CD4-positive, CD25-positive, alpha-beta regulatory T cell (primary cell): ENCODE measurements at regions not wholly inside any gene's neighbourhood (a gene's known extent, or its start where the extent isn't known, plus 50 kb on each side); places are given as distances from the start of the nearest gene placed in this dataset.

Experiments
- ATAC-seq, 2 donors: fragments of 150-1000 bp; cut with Tn5 transposase; one replicate each; pipeline ENCODE4 v1.10.0; 2021; ENCODE audit warnings: low read depth in 2 of 2, moderate number of reproducible peaks in 2 of 2, moderate library complexity in 1 of 2
- DNase-seq, 3 donors: peaks; one replicate each; pipeline versions ENCODE4 v3.0.0 to v3.0.0-alpha.2; 2012 to 2022; ENCODE audit warnings: mixed read lengths in 1 of 3
- H3K27ac ChIP-seq: one replicate; pipeline ENCODE4 v1.7.0; 2013; ENCODE audit warnings: mild to moderate bottlenecking, low read length; ENCODE audit not compliant: insufficient read depth, poor library complexity, severe bottlenecking
- H3K27me3 ChIP-seq: one replicate; pipeline ENCODE4 v1.7.0; 2013; ENCODE audit warnings: low read length; ENCODE audit not compliant: control insufficient read depth, insufficient read depth
- H3K36me3 ChIP-seq: one replicate; pipeline ENCODE4 v1.7.0; 2013; ENCODE audit warnings: mild to moderate bottlenecking, low read length, moderate library complexity; ENCODE audit not compliant: control insufficient read depth, insufficient read depth
- H3K4me1 ChIP-seq: 2 replicates; pipeline ENCODE4 v1.7.0; 2013; ENCODE audit warnings: mild to moderate bottlenecking, low read length; ENCODE audit not compliant: insufficient read depth, control insufficient read depth, poor library complexity, severe bottlenecking
- H3K4me3 ChIP-seq: one replicate; pipeline ENCODE4 v1.7.0; 2013; ENCODE audit warnings: low read depth, mild to moderate bottlenecking, low read length, moderate library complexity
- H3K9me3 ChIP-seq, 2 experiments: 1 replicate in 1 of 2; 2 replicates in 1 of 2; pipeline ENCODE4 v1.7.0; 2013; ENCODE audit warnings: low read length in 2 of 2, mild to moderate bottlenecking in 1 of 2, moderate library complexity in 1 of 2; ENCODE audit not compliant: control insufficient read depth in 2 of 2
- H3K27ac Mint-ChIP-seq, 3 donors: one replicate each; pipeline ENCODE4 v1.8.0; 2020 to 2022; ENCODE audit warnings: mild to moderate bottlenecking in 3 of 3, mixed read lengths in 3 of 3, moderate library complexity in 2 of 3
- H3K27me3 Mint-ChIP-seq: one replicate; pipeline ENCODE4 v1.8.0; 2022; ENCODE audit warnings: mild to moderate bottlenecking, mixed read lengths
- H3K36me3 Mint-ChIP-seq: one replicate; pipeline ENCODE4 v1.8.0; 2020; ENCODE audit warnings: mixed read lengths
- H3K4me1 Mint-ChIP-seq, 4 donors: one replicate each; pipeline ENCODE4 v1.8.0; 2020 to 2022; ENCODE audit warnings: mixed read lengths in 4 of 4, mild to moderate bottlenecking in 1 of 4
- H3K4me3 Mint-ChIP-seq, 4 donors: one replicate each; pipeline ENCODE4 v1.8.0; 2020 to 2022; ENCODE audit warnings: mild to moderate bottlenecking in 4 of 4, mixed read lengths in 4 of 4, moderate library complexity in 3 of 4
- H3K9me3 Mint-ChIP-seq, 7 donors: one replicate each; pipeline ENCODE4 v1.8.0; 2020 to 2022; ENCODE audit warnings: mixed read lengths in 7 of 7, mild to moderate bottlenecking in 3 of 7, moderate library complexity in 2 of 7

GRCh38 chr5:29387384-29387783 lies 1806.1 kb upstream of the CDH6 start:
- no peaks in the 10 kb centered on the region for H3K27me3 Mint-ChIP-seq
- Histone ChIP-seq H3K27ac (no peak overlapping the region), H3K27me3 (no peaks in the 10 kb centered on the region), H3K9me3 (peaks cover 0 to 28% of the 10 kb centered on the region in 2 experiments), H3K36me3 (no peaks in the 10 kb centered on the region), H3K4me1 (no peaks in the 10 kb centered on the region), H3K4me3 (no peak overlapping the region)
- H3K27ac Mint-ChIP-seq, result no peak overlapping the region
- no peaks in the 10 kb centered on the region for H3K36me3 Mint-ChIP-seq
- ATAC-seq, result no peak
- no peak for DNase-seq
- no peaks in the 10 kb centered on the region for H3K4me1 Mint-ChIP-seq
- H3K9me3 Mint-ChIP-seq, result peaks cover 6 to 38% (median 11%) of the 10 kb centered on the region in 7 donors
- H3K4me3 Mint-ChIP-seq, result no peak overlapping the region

- no peak overlapping the region for H3K4me3 ChIP-seq
- H3K36me3 ChIP-seq, result no peaks in the 10 kb centered on the region
- Mint-ChIP-seq H3K9me3 (peaks cover 3 to 45% (median 11%) of the 10 kb centered on the region in 7 donors), H3K4me1 (no peaks in the 10 kb centered on the region), H3K27me3 (no peaks in the 10 kb centered on the region), H3K4me3 (no peak overlapping the region), H3K27ac (no peak overlapping the region), H3K36me3 (no peaks in the 10 kb centered on the region)
- ATAC-seq (no peak), DNase-seq (no peak)
- no peaks in the 10 kb centered on the region for H3K27me3 ChIP-seq
- H3K4me1 ChIP-seq, result no peaks in the 10 kb centered on the region
- H3K9me3 ChIP-seq, result peaks cover 1 to 6% of the 10 kb centered on the region in 2 experiments
- no peak overlapping the region for H3K27ac ChIP-seq
Measured at GRCh38 chr5:29382780-29383179, 1810.7 kb upstream of the CDH6 start.

GRCh38 chr5:29380029-29380428 lies 1813.5 kb upstream of the CDH6 start:
- H3K4me3 ChIP-seq, result no peak overlapping the region
- ATAC-seq, result no peak
- H3K4me1 Mint-ChIP-seq, result no peaks in the 10 kb centered on the region
- H3K27ac ChIP-seq, result no peak overlapping the region
- DNase-seq, result no peak
- H3K9me3 Mint-ChIP-seq, result peaks cover 3 to 37% (median 8%) of the 10 kb centered on the region in 7 donors
- H3K4me3 Mint-ChIP-seq, result no peak overlapping the region
- peaks cover 1 to 6% of the 10 kb centered on the region in 2 experiments for H3K9me3 ChIP-seq
- H3K4me1 ChIP-seq, result no peaks in the 10 kb centered on the region
- H3K27ac Mint-ChIP-seq, result no peak overlapping the region
- H3K36me3 ChIP-seq, result no peaks in the 10 kb centered on the region
- no peaks in the 10 kb centered on the region for H3K27me3 Mint-ChIP-seq
- no peaks in the 10 kb centered on the region for H3K36me3 Mint-ChIP-seq
- no peaks in the 10 kb centered on the region for H3K27me3 ChIP-seq

- no peaks in the 10 kb centered on the region for H3K36me3 ChIP-seq
- no peak for ATAC-seq
- Mint-ChIP-seq H3K27me3 (no peaks in the 10 kb centered on the region), H3K27ac (no peak overlapping the region), H3K4me3 (no peak overlapping the region), H3K9me3 (peaks cover 2 to 38% (median 8%) of the 10 kb centered on the region in 7 donors), H3K36me3 (no peaks in the 10 kb centered on the region), H3K4me1 (no peaks in the 10 kb centered on the region)
- DNase-seq, result no peak
- H3K27ac ChIP-seq, result no peak overlapping the region
- H3K9me3 ChIP-seq, result peaks cover 1 to 6% of the 10 kb centered on the region in 2 experiments
- no peaks in the 10 kb centered on the region for H3K4me1 ChIP-seq
- H3K27me3 ChIP-seq, result no peaks in the 10 kb centered on the region
- H3K4me3 ChIP-seq, result no peak overlapping the region
Measured at GRCh38 chr5:29379619-29380018, 1813.9 kb upstream of the CDH6 start.

- Mint-ChIP-seq H3K27me3 (no peaks in the 10 kb centered on the region), H3K4me1 (no peaks in the 10 kb centered on the region), H3K36me3 (no peaks in the 10 kb centered on the region), H3K9me3 (peaks cover 2 to 31% (median 6%) of the 10 kb centered on the region in 7 donors), H3K4me3 (no peak overlapping the region), H3K27ac (no peak overlapping the region)
- DNase-seq (no peak), ATAC-seq (no peak)
- Histone ChIP-seq H3K4me3 (no peak overlapping the region), H3K9me3 (peaks cover 1 to 5% of the 10 kb centered on the region in 2 experiments), H3K27me3 (no peaks in the 10 kb centered on the region), H3K27ac (no peak overlapping the region), H3K4me1 (no peaks in the 10 kb centered on the region), H3K36me3 (no peaks in the 10 kb centered on the region)
Measured at GRCh38 chr5:29378104-29378503, 1815.4 kb upstream of the CDH6 start.

- Mint-ChIP-seq H3K27me3 (no peaks in the 10 kb centered on the region), H3K27ac (no peak overlapping the region), H3K4me3 (no peak overlapping the region), H3K9me3 (peaks cover 3 to 25% (median 8%) of the 10 kb centered on the region in 7 donors), H3K4me1 (no peaks in the 10 kb centered on the region), H3K36me3 (no peaks in the 10 kb centered on the region)
- H3K9me3 ChIP-seq, result no peaks in the 10 kb centered on the region
- no peak overlapping the region for H3K4me3 ChIP-seq
- no peak for DNase-seq
- no peaks in the 10 kb centered on the region for H3K36me3 ChIP-seq
- H3K27ac ChIP-seq, result no peak overlapping the region
- ATAC-seq, result no peak
- H3K4me1 ChIP-seq, result no peaks in the 10 kb centered on the region
- no peaks in the 10 kb centered on the region for H3K27me3 ChIP-seq
Measured at GRCh38 chr5:29370248-29370647, 1823.2 kb upstream of the CDH6 start.

- DNase-seq, result no peak
- Mint-ChIP-seq H3K27ac (no peak overlapping the region), H3K4me3 (no peak overlapping the region), H3K36me3 (no peaks in the 10 kb centered on the region), H3K9me3 (peaks cover 3 to 33% (median 17%) of the 10 kb centered on the region in 7 donors), H3K4me1 (no peaks in the 10 kb centered on the region), H3K27me3 (no peaks in the 10 kb centered on the region)
- Histone ChIP-seq H3K27me3 (no peaks in the 10 kb centered on the region), H3K4me1 (no peaks in the 10 kb centered on the region), H3K9me3 (peaks cover 0 to 2% of the 10 kb centered on the region in 2 experiments), H3K27ac (no peak overlapping the region), H3K4me3 (no peak overlapping the region), H3K36me3 (no peaks in the 10 kb centered on the region)
- no peak for ATAC-seq
Measured at GRCh38 chr5:29367176-29367833, 1826.2 kb upstream of the CDH6 start.

GRCh38 chr5:29351170-29351569 lies 1842.3 kb upstream of the CDH6 start:
- H3K4me1 ChIP-seq, result no peaks in the 10 kb centered on the region
- H3K36me3 ChIP-seq, result no peaks in the 10 kb centered on the region
- no peak overlapping the region for H3K4me3 ChIP-seq
- H3K4me1 Mint-ChIP-seq, result no peaks in the 10 kb centered on the region
- no peak overlapping the region for H3K27ac ChIP-seq
- H3K4me3 Mint-ChIP-seq, result no peak overlapping the region
- no peak overlapping the region for H3K27ac Mint-ChIP-seq
- no peaks in the 10 kb centered on the region for H3K27me3 Mint-ChIP-seq
- H3K27me3 ChIP-seq, result no peaks in the 10 kb centered on the region
- ATAC-seq (no peak), DNase-seq (no peak)
- no peaks in the 10 kb centered on the region for H3K36me3 Mint-ChIP-seq
- H3K9me3 ChIP-seq, result peaks cover 0 to 14% of the 10 kb centered on the region in 2 experiments
- peaks cover 0 to 17% (median 4%) of the 10 kb centered on the region in 7 donors for H3K9me3 Mint-ChIP-seq
